Glutamatergic neuron (in vitro differentiated cells): ENCODE measurements at regions not wholly inside any gene's neighbourhood (a gene's known extent, or its start where the extent isn't known, plus 50 kb on each side); places are given as distances from the start of the nearest gene placed in this dataset.

ENCODE experiments used
- DNase-seq: peaks from one replicate; pipeline ENCODE4 v3.0.0; 2022
- H3K27ac Mint-ChIP-seq: one replicate; pipeline ENCODE4 v1.8.0; 2020; ENCODE audit warnings: mild to moderate bottlenecking, mixed read lengths, inconsistent platforms; ENCODE audit not compliant: unreplicated experiment
- H3K27me3 Mint-ChIP-seq: one replicate; pipeline ENCODE4 v1.8.0; 2020; ENCODE audit warnings: mild to moderate bottlenecking, moderate library complexity, mixed read lengths, inconsistent platforms; ENCODE audit not compliant: unreplicated experiment
- H3K36me3 Mint-ChIP-seq: one replicate; pipeline ENCODE4 v1.8.0; 2020; ENCODE audit warnings: mild to moderate bottlenecking, mixed read lengths, inconsistent platforms; ENCODE audit not compliant: unreplicated experiment
- H3K4me1 Mint-ChIP-seq: one replicate; pipeline ENCODE4 v1.8.0; 2020; ENCODE audit warnings: mild to moderate bottlenecking, low read depth, mixed read lengths, inconsistent platforms; ENCODE audit not compliant: unreplicated experiment
- H3K4me3 Mint-ChIP-seq: one replicate; pipeline ENCODE4 v1.8.0; 2020; ENCODE audit warnings: mild to moderate bottlenecking, mixed read lengths, inconsistent platforms; ENCODE audit not compliant: unreplicated experiment
- H3K9me3 Mint-ChIP-seq: one replicate; pipeline ENCODE4 v1.8.0; 2020; ENCODE audit warnings: mild to moderate bottlenecking, moderate library complexity, mixed read lengths, inconsistent platforms; ENCODE audit not compliant: unreplicated experiment
- CTCF ChIP-seq: fragments of 200-600 bp; sonication (generic); IDR thresholded peaks from one replicate; pipeline ENCODE4 v1.5.0; 2021; ENCODE audit not compliant: partially characterized antibody, unreplicated experiment

- no peaks in the 10 kb centered on the region for H3K4me1 Mint-ChIP-seq
- no peaks in the 10 kb centered on the region for H3K9me3 Mint-ChIP-seq
- no peak overlapping the region for H3K4me3 Mint-ChIP-seq
- H3K27me3 Mint-ChIP-seq: no peaks in the 10 kb centered on the region
- no peak for TF ChIP-seq CTCF
- no peak for DNase-seq
- H3K36me3 Mint-ChIP-seq: no peaks in the 10 kb centered on the region
- no peak overlapping the region for H3K27ac Mint-ChIP-seq
Measured at GRCh38 chr15:61729646-61730045, 330.6 kb downstream of the VPS13C start.

- H3K27me3 Mint-ChIP-seq: peaks cover 1% of the 10 kb centered on the region
- no peaks in the 10 kb centered on the region for H3K4me1 Mint-ChIP-seq
Measured at GRCh38 chr15:61726166-61726565, 334.1 kb downstream of the VPS13C start.

GRCh38 chr15:61725251-61725650 lies 335.0 kb downstream of the VPS13C start:
- no peak for DNase-seq
- Mint-ChIP-seq H3K36me3 (no peaks in the 10 kb centered on the region), H3K27me3 (peaks cover 1% of the 10 kb centered on the region), H3K4me3 (no peak overlapping the region), H3K4me1 (no peaks in the 10 kb centered on the region), H3K27ac (no peak overlapping the region), H3K9me3 (no peaks in the 10 kb centered on the region)
- no peak for TF ChIP-seq CTCF

More at GRCh38 chr15:61726166-61726565, 334.1 kb downstream of the VPS13C start:
- no peak for TF ChIP-seq CTCF
- Mint-ChIP-seq H3K36me3 (no peaks in the 10 kb centered on the region), H3K9me3 (no peaks in the 10 kb centered on the region), H3K27ac (no peak overlapping the region), H3K4me3 (no peak overlapping the region)
- no peak for DNase-seq

GRCh38 chr15:61724251-61724939 lies 335.9 kb downstream of the VPS13C start:
- no peaks in the 10 kb centered on the region for H3K36me3 Mint-ChIP-seq
- no peak for DNase-seq
- no peak overlapping the region for H3K27ac Mint-ChIP-seq
- peaks cover 1% of the 10 kb centered on the region for H3K27me3 Mint-ChIP-seq
- no peaks in the 10 kb centered on the region for H3K9me3 Mint-ChIP-seq
- no peaks in the 10 kb centered on the region for H3K4me1 Mint-ChIP-seq
- H3K4me3 Mint-ChIP-seq: no peak overlapping the region
- TF ChIP-seq CTCF: no peak

- Mint-ChIP-seq H3K27me3 (peaks cover 1% of the 10 kb centered on the region), H3K36me3 (no peaks in the 10 kb centered on the region), H3K4me3 (no peak overlapping the region), H3K4me1 (no peaks in the 10 kb centered on the region), H3K27ac (no peak overlapping the region), H3K9me3 (no peaks in the 10 kb centered on the region)
- no peak for DNase-seq
- TF ChIP-seq CTCF: no peak
Measured at GRCh38 chr15:61721418-61721817, 338.8 kb downstream of the VPS13C start.
